ENCODE measurements at regions not wholly inside any gene's neighbourhood (a gene's known extent, or its start where the extent isn't known, plus 50 kb on each side); places are given as distances from the start of the nearest gene placed in this dataset.

GRCh38 chr21:30014886-30015285 is 75.1 kb upstream of the GRIK1 start:
- no peak overlapping the region for H3K27ac ChIP-seq
- H3K4me2 ChIP-seq: no peak overlapping the region
- no peak overlapping the region for H3K9ac ChIP-seq
- no peaks in the 10 kb centered on the region for H4K20me1 ChIP-seq (ENCODE audit: insufficient read depth)
- no peak overlapping the region for H3K4me3 ChIP-seq (IDR thresholded peaks at IDR 0.05; ENCODE audit: insufficient read depth, low read depth, low read length)
- TF ChIP-seq CTCF (conservative IDR thresholded peaks at IDR 0.05; ENCODE audit: low read depth, low read length): no peak
- no peaks in the 10 kb centered on the region for H3K27me3 ChIP-seq (ENCODE audit: insufficient read depth, low read depth)
- no peaks in the 10 kb centered on the region for H3K79me2 ChIP-seq (ENCODE audit: insufficient read depth, low read depth)
- H3K4me1 ChIP-seq (ENCODE audit: low read depth, poor library complexity, severe bottlenecking): no peaks in the 10 kb centered on the region
- no peaks in the 10 kb centered on the region for H3K36me3 ChIP-seq (ENCODE audit: insufficient read depth)
- H2AFZ ChIP-seq (ENCODE audit: low read depth): no peak overlapping the region

GRCh38 chr21:29991624-29992023 is 51.8 kb upstream of the GRIK1 start:
- no peak overlapping the region for H2AFZ ChIP-seq (ENCODE audit: low read depth)
- no peaks in the 10 kb centered on the region for H3K27me3 ChIP-seq (ENCODE audit: insufficient read depth, low read depth)
- TF ChIP-seq CTCF (conservative IDR thresholded peaks at IDR 0.05; ENCODE audit: low read depth, low read length): no peak
- H3K36me3 ChIP-seq (ENCODE audit: insufficient read depth): no peaks in the 10 kb centered on the region
- no peak overlapping the region for H3K4me2 ChIP-seq
- no peaks in the 10 kb centered on the region for H3K4me1 ChIP-seq (ENCODE audit: low read depth, poor library complexity, severe bottlenecking)
- no peak overlapping the region for H3K9ac ChIP-seq
- H4K20me1 ChIP-seq (ENCODE audit: insufficient read depth): no peaks in the 10 kb centered on the region
- H3K79me2 ChIP-seq (ENCODE audit: insufficient read depth, low read depth): no peaks in the 10 kb centered on the region
- no peak overlapping the region for H3K4me3 ChIP-seq (IDR thresholded peaks at IDR 0.05; ENCODE audit: insufficient read depth, low read depth, low read length)
- no peak overlapping the region for H3K27ac ChIP-seq

- H3K4me2 ChIP-seq: no peak overlapping the region
Measured at GRCh38 chr21:29989634-29990234, 49.9 kb upstream of the GRIK1 start.

More at GRCh38 chr21:29989634-29990234, 49.9 kb upstream of the GRIK1 start:
- no peak for TF ChIP-seq CTCF (conservative IDR thresholded peaks at IDR 0.05; ENCODE audit: low read depth, low read length)
- H3K4me1 ChIP-seq (ENCODE audit: low read depth, poor library complexity, severe bottlenecking): no peaks in the 10 kb centered on the region
- H3K4me3 ChIP-seq (IDR thresholded peaks at IDR 0.05; ENCODE audit: insufficient read depth, low read depth, low read length): no peak overlapping the region
- no peak overlapping the region for H3K9ac ChIP-seq
- H3K27ac ChIP-seq: no peak overlapping the region
- no peaks in the 10 kb centered on the region for H3K36me3 ChIP-seq (ENCODE audit: insufficient read depth)
- no peaks in the 10 kb centered on the region for H4K20me1 ChIP-seq (ENCODE audit: insufficient read depth)
- no peak overlapping the region for H2AFZ ChIP-seq (ENCODE audit: low read depth)
- no peaks in the 10 kb centered on the region for H3K27me3 ChIP-seq (ENCODE audit: insufficient read depth, low read depth)
- H3K79me2 ChIP-seq (ENCODE audit: insufficient read depth, low read depth): no peaks in the 10 kb centered on the region

All from KMS-11 (cell line).